ENCODE measurements at regions not wholly inside any gene's neighbourhood (a gene's known extent, or its start where the extent isn't known, plus 50 kb on each side); places are given as distances from the start of the nearest gene placed in this dataset.

- TF ChIP-seq CTCF (conservative IDR thresholded peaks at IDR 0.05; ENCODE audit: low read length) (no peak), EZH2phosphoT487 (IDR thresholded peaks at IDR 0.05; ENCODE audit: borderline replicate concordance) (no peak)
Measured at GRCh38 chr20:50351541-50351940, 158.6 kb upstream of the PTPN1 start.

Measured in Loucy (cell line).